CD4-positive, alpha-beta T cell treated with Interleukin-12 subunit alpha and Interleukin-12 subunit beta, for 1 hour (primary cell): ENCODE measurements at regions not wholly inside any gene's neighbourhood (a gene's known extent, or its start where the extent isn't known, plus 50 kb on each side); places are given as distances from the start of the nearest gene placed in this dataset.
"Not testable (repeated sequence)": the region's sequence is repeated elsewhere in the genome, so short reads cannot be mapped to it uniquely, and the experiment has no call there.

Experiments used
- DNase-seq: peaks from one replicate; pipeline ENCODE4 v3.0.0-alpha.2; 2020

GRCh38 chr17:13788385-13788784, 186.7 kb upstream of the HS3ST3A1 start:
- no peak for DNase-seq

DNA sequence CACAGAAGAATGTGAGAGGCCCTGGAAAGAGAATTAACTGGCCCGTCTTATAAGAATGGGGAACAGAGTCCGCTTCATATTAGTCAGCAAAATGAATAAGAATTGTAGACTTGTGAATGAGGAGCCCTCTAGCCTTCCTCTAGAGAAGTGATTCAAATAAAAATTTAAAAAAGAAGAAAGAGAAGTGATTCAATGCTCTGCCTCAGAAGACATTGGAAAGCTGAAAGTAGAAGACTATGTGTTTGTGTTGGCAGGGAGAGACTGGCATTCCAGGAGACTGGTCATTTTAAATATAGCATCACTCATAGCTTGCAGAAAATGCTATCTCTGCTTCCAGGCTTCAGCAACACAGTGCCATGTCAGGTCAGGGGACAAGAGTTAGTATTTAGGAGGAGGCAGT, 190.6 kb upstream of the HS3ST3A1 start:
- no peak for DNase-seq

DNA sequence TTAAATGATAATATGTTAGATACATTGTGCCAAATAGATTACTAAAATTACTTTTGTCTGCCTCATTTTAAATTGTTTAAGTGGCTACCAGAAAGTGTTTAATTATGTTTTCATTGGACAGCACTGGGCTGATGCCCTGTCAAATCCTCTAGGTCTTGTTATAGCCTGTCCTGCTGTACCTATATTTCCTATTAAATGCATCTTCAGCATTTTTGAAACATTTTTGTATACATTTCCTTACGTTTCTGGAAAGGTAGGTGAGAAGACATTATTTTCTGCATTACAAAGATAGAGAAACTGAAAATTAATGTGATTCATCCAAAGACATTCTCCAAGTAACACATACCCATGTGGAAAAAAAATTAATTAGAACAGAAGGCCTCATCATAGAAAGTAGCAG, 192.2 kb upstream of the HS3ST3A1 start:
- DNase-seq, result no peak

DNA sequence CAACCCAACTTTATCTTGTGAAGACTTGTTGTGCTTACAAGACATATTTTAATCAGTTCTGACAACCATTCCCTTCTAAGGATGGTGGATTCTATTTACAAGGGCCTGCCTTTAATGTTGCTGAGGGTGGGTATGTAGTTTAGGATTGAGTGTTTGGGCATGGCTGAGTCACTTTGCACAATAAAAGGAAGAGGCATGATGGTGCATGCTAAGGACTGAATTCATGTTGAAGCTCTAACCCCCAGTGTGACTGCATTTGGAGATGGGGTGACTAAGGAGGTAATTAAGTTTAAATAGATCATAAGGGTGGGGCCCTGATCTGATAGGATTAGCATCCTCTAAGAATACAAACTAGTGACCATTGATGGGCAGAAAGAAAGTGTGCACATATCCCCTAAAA, 196.1 kb upstream of the HS3ST3A1 start:
- DNase-seq, result no peak

DNA sequence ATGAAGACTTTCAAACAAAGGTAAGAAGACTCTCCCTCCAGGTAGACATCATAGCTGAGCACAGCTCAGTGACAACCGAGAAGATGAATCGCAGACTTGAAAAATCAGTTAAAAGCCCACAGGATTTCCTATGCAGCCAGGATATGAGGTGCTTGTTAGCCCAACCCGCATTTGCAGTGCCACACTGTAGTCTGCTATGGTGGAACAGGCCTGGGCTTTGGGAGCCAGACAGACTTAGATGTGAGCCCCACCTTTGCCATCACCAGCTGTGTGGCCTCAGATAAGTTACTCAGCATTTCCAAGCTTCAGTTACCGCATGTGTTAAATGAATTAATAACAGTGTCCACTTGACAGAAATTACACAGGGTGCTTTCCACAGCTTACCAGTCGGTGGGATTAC, 204.4 kb upstream of the HS3ST3A1 start:
- no peak for DNase-seq

DNA sequence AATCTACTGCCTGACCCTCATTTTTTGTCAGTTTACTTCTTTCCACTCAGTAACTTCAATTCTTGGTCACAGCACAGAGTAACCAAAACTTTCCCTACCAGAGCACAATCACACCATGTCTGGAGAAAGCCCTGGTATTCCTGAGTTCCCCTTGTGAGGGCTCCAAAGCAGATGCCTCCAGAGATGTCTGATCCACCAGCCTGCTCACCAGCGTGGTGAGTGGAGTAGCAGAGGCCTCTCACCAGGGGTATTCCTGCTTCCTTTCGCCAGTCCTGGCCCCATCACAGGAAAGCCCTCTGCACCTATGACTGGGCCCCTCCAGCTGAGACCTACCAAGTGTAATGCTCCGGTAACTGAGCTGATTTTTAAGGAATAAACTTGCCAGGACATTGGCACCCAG, 205.4 kb upstream of the HS3ST3A1 start:
- DNase-seq, result no peak

DNA sequence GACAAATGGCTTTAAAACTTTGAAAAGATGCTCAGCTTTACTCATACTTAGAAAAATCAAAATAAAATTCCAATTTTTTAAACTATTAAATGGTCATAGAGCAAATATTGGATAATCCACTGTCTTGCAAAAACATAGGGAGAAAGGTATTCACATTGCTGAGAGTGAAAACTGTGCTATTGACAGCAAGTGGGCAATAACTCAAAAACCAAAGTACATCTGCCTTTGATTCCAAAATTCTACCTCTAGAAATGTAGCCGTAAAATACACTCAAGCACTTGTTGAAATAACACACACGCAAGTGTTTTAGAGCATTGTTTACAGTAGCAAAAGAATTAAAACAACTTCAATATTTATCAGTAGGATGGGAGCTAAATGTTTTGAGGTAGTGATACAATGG, 210.6 kb upstream of the HS3ST3A1 start:
- no peak for DNase-seq

DNA sequence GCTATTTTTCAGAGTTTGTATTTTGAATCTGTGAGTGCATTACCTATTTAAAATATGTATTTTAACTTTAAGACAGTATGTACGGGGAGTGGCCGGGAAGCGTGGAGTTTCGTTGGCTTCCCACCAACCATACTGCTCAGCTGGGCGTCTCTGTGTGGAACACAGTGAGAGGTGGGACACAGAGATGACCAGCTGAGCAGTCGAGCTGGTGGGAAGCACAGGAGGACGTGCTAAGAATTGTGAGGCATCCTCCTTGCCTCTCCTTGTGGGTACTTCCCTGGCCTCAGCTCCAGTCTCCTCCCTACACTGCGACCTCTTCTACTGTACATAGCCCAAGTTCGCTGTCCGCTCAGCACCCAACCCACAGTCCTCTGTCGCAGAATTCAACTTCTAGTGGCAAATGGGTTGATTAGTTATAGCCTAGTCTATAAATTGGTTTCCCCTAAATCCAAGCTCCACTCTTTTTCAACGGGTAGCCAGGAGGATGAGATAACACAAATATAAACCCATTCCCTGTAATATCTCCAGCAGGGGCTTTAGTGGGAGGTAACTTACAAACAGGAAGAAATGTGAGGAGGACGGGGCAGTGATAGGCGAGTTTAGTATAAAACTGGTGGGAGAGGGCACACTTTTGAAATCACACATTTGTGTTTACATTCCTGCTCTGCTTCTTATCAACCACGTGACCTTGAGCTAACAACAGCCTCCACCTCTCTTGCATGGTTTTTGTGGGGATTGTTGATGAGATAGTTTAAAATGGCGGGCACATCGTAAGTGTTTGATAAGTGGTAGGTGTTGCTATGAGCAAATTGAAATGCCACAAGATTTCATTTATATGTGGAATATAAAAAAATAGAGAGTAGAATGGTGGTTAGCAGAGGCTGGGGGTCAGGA, 211.9 kb upstream of the HS3ST3A1 start:
- no peak for DNase-seq

GRCh38 chr17:13822700-13823099, 221.0 kb upstream of the HS3ST3A1 start:
- DNase-seq, result no peak

DNA sequence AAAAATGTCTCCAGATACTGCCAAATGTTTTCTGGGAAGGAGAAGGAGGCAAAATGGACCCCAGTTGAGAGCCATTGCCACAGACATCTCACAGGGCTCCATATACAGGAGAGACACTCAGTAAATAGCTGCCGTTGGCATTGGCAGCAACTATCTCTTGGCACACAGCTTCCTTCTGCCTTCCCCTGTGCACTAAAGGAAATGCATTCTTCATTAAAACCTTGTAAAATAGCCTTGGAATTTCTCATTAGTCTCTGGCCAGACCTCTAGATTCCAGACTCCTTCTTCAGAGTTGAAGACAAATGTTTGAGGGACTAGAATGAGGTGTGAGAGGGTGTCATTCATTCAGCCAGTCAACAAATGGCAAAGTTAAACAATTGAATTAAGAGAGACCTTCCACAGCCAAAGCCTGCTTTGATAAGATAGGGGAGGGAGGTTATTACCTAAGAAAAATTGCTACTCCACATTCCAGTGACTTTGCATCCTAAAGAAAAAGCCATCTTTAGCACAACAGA, 223.9 kb upstream of the HS3ST3A1 start:
- no peak for DNase-seq

DNA sequence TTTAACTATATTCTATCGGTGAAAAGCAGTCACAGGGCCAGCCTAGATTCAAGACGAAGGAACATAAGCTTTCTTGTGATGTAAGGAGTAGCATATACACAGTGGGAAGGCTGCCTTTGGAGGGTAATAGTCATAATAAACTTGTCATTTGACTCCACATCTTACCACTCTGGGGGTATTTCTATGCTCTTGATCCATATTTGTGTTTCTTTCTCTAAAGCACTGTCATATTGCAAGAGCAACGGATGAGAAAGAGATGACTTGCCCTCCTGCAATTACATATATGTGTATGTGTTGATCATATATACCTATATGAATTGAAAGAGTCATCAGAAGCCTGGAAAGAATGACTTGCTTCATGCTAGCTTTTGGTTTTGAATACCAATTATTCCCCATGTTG, 225.4 kb upstream of the HS3ST3A1 start:
- DNase-seq, result no peak

DNA sequence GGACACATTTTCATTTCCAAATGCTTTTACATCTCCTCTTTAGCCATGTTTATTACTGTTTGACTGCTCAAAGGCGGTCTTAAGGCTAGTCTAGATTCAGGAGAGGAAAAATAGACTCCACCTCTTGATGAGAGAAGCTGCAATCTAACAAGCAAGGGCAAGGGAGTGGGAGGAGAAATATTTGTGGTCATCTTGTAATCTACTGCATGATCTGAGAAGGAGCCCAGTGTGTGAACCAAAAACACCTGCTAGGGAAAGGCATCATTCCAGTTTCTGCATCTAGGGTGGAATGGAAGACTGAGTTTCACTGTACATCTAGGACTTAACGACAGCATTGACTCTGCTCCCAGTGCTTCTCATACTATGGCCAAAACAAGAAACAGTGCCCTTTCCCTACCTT, 232.2 kb upstream of the HS3ST3A1 start:
- DNase-seq, result no peak

GRCh38 chr17:13835151-13835550, 233.4 kb upstream of the HS3ST3A1 start:
- DNase-seq, result no peak

- no peak for DNase-seq
These were observed 231.9 kb upstream of the COX10 start for GRCh38 chr17:13837417-13837816.

- DNase-seq, result no peak
These were observed 229.1 kb upstream of the COX10 start for GRCh38 chr17:13840254-13840653.

DNA sequence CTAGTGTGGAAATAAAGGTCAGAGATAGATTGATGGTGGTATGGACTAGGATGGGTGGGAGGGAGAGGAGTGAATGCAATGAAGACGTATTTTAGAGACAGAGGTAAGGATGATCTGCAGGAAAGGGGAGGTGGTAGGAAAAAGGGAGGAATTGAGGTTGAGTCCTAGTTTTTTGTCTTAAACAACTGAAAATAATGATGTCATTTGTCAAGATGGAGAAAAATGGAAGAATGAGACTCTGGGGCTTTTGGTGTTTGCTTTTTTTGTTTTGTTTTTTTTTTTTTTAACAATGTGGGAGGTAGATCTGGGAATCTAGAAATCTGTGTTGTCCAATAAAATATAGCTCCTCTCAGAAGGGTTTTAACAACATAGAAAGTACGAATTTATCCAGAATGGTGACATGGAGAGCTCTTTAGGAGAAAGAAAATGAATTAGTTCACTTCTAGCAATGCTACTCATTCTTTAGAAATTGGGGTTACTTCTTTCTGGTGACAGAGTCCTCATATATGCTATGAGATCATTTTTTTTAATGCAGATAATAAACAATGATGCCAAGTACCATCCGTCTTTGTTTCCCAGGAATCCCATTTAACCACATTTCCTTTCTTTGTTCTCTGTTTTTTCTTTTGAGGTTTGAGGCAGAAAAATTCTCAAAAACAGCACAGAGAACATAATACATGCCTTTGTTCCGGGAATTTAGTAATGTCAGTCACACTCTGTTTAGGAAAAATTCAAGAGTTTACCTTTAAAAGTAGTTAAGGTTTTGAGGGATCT, 225.3 kb upstream of the COX10 start:
- DNase-seq, result no peak

GRCh38 chr17:13851889-13852288, 217.4 kb upstream of the COX10 start:
- no peak for DNase-seq

DNA sequence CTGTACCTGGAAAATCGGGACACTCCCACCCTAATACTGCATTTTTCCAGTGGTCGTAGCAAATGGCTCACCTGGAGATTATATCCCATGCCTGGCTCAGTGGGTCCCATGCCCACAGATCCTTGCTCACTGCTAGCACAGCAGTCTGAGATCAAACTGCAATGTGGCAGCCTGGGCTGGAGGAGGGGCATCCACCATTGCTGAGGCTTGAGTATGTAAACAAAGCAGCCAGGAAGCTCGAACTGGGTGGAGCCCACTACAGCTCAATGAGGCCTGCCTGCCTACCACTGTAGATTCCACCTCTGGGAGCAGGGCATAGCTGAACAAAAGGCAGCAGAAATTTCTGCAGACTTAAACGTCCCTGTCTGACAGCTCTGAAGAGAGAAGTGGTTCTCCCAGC, 213.6 kb upstream of the COX10 start:
- not testable (repeated sequence) for DNase-seq

DNA sequence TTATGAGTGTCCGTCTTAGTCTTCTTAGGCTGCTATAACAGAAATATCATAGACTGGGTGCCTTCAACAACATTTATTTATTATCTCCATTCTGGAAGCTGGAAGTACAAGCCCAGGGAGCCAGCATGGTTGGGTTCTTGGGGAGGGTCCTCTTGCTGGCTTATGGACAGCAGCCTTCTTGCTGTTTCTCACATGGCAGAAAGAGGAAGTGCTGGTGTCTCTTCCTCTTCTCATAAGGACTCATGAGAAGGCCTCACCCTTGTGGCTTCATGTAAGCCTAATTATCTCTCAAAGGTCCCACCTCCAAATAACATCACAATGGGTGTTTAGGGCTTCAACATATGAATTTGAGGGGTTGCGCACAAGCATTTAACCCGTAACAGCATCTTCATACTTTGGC, 207.0 kb upstream of the COX10 start:
- no peak for DNase-seq

- no peak for DNase-seq
These were observed 205.9 kb upstream of the COX10 start for GRCh38 chr17:13863436-13863835.

DNA sequence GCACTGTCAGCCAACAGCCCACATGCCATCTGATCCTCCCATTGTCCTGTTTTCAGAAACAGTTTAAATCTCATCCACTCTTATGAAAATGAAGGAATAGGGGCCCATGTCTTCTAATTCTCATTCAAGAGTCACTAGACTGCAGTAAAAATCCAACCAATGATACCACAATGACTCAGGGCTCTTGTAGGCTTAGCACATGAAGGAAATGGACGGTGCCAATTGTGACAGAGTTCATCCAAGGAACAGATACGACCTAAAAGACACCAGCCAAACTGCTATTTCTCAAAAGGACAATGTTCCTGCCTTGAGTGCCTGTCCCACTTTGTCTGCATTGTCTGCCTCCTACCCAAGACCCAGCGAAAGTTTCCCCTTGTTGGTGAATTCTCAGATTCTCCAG, 204.8 kb upstream of the COX10 start:
- DNase-seq, result no peak

DNA sequence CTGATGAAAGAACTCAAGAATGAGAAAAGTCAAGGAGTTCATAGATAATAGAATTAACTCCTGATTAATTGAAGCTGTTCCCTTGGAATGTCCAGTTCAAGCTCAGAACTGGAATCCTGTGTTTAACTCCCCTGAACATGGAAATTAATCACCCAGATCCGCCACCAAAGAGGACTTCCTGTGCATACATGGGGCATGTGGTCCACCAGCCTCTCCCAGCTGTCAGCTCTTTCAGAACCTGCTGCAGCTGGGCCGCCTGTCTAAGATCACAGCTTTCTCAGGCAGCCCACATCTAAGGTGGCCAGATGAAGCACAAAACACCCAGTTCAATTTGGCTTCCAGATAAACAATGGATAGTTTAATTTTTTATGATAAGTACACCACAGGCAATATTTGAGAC, 203.7 kb upstream of the COX10 start:
- no peak for DNase-seq

- no peak for DNase-seq
These were observed 199.9 kb upstream of the COX10 start for GRCh38 chr17:13869331-13869940.

DNA sequence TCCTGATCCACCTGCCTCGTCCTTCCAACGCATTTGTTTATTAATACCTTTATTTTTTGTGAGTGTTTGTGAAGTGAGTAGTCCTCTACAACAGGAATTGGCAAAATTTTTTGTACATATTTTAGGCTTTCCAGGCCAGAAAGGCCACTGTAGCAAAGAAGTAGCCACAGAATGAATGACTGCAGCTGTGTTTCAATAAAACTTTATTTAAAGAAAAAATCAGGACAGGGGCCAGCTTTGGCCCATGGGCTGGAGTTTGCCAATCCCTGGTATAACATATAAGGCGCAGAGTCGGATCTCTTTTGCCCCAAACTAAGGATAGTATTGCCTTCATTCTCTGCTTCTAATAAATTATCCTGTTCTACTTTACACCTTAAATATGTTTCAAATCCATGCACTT, 198.0 kb upstream of the COX10 start:
- DNase-seq, result no peak
